Caki2 (cell line): ENCODE measurements at regions not wholly inside any gene's neighbourhood (a gene's known extent, or its start where the extent isn't known, plus 50 kb on each side); places are given as distances from the start of the nearest gene placed in this dataset.

Experiments used
- DNase-seq: peaks from one replicate; pipeline ENCODE4 v3.0.0-alpha.2; 2015; ENCODE audit warnings: low read depth
- in situ Hi-C: cut with HindIII; loops from 2 replicates; pipeline ENCODE4 v1.10.0; 2016; ENCODE audit warnings: low sequenced_read_pairs, low pct_unique_long_range_greater_than_20kb, mixed read lengths

GRCh38 chr13:80584785-80585184 is 243.9 kb upstream of the SPRY2 start:
- in situ Hi-C loops, result no loop called here

GRCh38 chr13:80584306-80584705 is 243.4 kb upstream of the SPRY2 start:
- DNase-seq, result no peak
- in situ Hi-C loops, result no loop called here

More at GRCh38 chr13:80584785-80585184, 243.9 kb upstream of the SPRY2 start:
- no peak for DNase-seq

GRCh38 chr13:80577926-80578670 is 237.2 kb upstream of the SPRY2 start:
- in situ Hi-C loops, result no loop called here
- no peak for DNase-seq

- DNase-seq, result no peak
- in situ Hi-C loops, result no loop called here
Measured at GRCh38 chr13:80577285-80577684, 236.4 kb upstream of the SPRY2 start.

GRCh38 chr13:80574113-80574850 is 233.4 kb upstream of the SPRY2 start:
- in situ Hi-C loops, result no loop called here
- no peak for DNase-seq

GRCh38 chr13:80572923-80573316 is 232.0 kb upstream of the SPRY2 start:
- in situ Hi-C loops, result no loop called here

GRCh38 chr13:80572308-80572922 is 231.5 kb upstream of the SPRY2 start:
- in situ Hi-C loops, result no loop called here
- DNase-seq, result no peak

More at GRCh38 chr13:80572923-80573316, 232.0 kb upstream of the SPRY2 start:
- DNase-seq, result no peak

- no peak for DNase-seq
- in situ Hi-C loops, result no loop called here
Measured at GRCh38 chr13:80571346-80572307, 230.7 kb upstream of the SPRY2 start.

- in situ Hi-C loops, result no loop called here
- no peak for DNase-seq
Measured at GRCh38 chr13:80563439-80563838, 222.5 kb upstream of the SPRY2 start.

- in situ Hi-C loops, result no loop called here
- no peak for DNase-seq
Measured at GRCh38 chr13:80562433-80563156, 221.7 kb upstream of the SPRY2 start.

- in situ Hi-C loops, result no loop called here
- DNase-seq, result no peak
Measured at GRCh38 chr13:80560609-80561008, 219.7 kb upstream of the SPRY2 start.

GRCh38 chr13:80559944-80560343 is 219.0 kb upstream of the SPRY2 start:
- in situ Hi-C loops, result no loop called here
- DNase-seq, result no peak

- in situ Hi-C loops, result no loop called here
Measured at GRCh38 chr13:80558074-80558473, 217.1 kb upstream of the SPRY2 start.

GRCh38 chr13:80555796-80556678 is 215.1 kb upstream of the SPRY2 start:
- in situ Hi-C loops, result no loop called here
- DNase-seq, result no peak

More at GRCh38 chr13:80558074-80558473, 217.1 kb upstream of the SPRY2 start:
- peak; percentile 14 for DNase-seq

- DNase-seq, result no peak
- in situ Hi-C loops, result no loop called here
Measured at GRCh38 chr13:80552851-80553440, 212.0 kb upstream of the SPRY2 start.
